HG02943 (cell line): ENCODE measurements at regions not wholly inside any gene's neighbourhood (a gene's known extent, or its start where the extent isn't known, plus 50 kb on each side); places are given as distances from the start of the nearest gene placed in this dataset.
"Not testable (repeated sequence)": the region's sequence is repeated elsewhere in the genome, so short reads cannot be mapped to it uniquely, and the experiment has no call there.

ENCODE experiments used
- ATAC-seq: cut with Tn5 transposase; IDR thresholded peaks from one replicate; pipeline ENCODE4 v1.9.1; 2021; ENCODE audit warnings: mild to moderate bottlenecking, low read depth, moderate library complexity; ENCODE audit not compliant: unreplicated experiment

DNA sequence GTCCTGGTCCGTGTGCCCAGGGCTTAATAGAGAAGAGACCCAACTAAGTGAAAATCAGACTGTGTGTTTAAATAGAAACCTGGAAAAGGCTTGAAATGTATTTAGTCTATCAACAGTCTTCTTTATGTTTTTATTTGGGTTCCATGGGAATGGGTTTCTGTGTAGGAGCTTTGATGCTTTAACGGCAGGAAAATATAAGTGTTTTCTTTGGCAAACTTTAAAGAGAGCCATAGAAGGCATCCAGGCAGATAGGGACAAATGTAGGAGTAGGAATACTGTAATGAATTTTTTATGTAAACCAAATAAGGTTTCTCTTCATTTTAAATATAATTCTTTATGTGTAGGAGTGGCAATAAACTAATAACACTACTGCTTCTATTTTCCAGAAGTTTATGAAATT is 989.0 kb downstream of the GATA3 start:
- ATAC-seq, result no peak

- no peak for ATAC-seq
Measured at GRCh38 chr10:9045311-9045710, 990.8 kb downstream of the GATA3 start.

- ATAC-seq, result no peak
Measured at GRCh38 chr10:9051328-9051974, 997.0 kb downstream of the GATA3 start.

DNA sequence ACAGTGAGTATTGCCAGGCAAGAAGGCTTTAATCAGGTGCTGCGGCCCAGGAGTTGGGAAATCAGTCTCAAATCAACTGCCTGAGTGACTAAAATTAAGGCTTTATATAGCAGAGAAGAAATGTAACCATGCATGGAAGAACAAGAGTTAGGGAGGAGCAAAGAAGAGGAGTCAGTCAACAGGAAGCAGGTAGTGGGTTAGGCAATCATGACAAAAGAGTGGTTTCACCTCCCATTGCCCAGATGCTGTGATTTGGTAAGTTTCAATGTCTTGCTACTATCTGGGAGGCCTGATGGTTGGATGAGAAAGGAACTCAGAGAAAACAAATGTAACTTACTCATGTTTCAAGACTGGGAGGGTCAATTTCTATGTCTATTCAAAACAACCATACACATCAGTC is 998.3 kb downstream of the GATA3 start:
- no peak for ATAC-seq

GRCh38 chr10:9056521-9056920 is 1002.0 kb downstream of the GATA3 start:
- no peak for ATAC-seq

GRCh38 chr10:9057293-9057692 is 1002.8 kb downstream of the GATA3 start:
- not testable (repeated sequence) for ATAC-seq

DNA sequence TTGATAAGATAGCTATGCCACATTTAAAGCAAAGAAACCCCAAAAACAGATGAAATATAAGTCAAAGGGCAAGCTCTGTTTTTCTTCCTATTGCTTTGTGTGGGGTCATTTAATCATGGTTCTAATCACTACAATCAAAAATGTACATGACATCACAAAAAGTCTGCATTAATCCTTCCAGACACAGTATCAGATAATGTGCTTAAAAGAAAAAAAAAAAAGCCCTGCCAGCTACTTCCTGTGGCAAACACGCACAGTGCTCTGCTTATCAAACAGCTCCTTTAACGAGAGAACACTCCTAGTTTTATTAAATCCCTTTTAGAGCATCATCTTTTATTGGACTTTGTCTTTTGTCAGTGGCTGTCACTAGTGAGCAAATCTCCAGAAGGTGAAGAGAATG is 1005.8 kb downstream of the GATA3 start:
- no peak for ATAC-seq

DNA sequence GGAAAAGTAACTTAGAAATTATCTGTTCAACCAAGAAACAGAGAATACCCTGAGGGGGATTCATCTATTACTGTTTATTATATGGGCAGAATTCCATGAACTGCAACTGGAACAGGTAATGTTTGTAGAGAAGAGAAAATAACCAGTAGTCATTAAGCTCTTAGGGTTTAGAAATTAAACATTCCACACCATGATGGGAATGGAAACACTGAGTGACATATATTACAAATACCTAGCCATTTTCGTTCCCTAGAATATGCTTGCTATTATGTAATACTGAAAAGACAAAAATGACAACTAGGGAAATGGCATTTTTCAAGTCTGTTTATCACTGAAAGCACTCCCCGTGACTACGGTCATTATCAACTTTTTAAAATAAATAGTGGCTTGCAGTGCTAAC is 1007.4 kb downstream of the GATA3 start:
- ATAC-seq, result no peak

GRCh38 chr10:9066152-9066551 is 1011.7 kb downstream of the GATA3 start:
- no peak for ATAC-seq

DNA sequence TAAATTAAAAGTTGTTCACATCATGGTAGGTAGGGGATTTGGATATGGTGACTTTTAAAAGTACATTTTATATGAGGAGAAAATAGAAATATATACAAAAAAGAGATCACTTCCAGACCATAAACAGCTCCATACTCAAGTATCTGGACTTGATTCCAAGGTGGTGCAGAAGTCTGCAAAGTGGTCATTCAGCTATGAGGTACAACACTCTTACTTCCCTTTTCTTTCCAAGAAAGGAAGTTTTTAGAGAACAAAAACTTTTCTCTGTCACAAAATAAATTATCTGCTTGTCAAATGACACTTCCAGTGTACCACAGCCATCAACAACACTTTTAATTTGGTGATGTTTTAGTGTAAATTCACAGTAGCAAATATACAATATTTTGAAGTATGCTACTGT is 1013.5 kb downstream of the GATA3 start:
- ATAC-seq, result no peak

DNA sequence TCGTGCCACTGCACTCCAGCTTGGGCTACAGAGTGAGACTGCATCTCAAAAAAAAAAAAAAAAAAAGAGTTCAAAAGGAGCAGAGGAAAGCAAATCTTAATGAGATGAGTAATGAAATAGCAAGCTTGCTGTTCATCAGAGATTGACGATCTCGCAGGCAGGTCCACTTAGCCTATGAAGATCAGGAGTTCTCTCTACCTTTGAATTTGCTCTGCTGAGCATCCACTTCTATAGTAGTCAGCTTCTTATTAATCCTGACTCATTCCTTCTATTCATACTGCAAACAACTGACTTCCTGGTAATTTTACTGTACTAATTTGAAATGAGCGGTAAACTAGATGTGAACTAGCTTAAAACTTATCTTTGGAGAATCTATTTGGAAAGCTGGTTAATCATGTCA is 1014.6 kb downstream of the GATA3 start:
- no peak for ATAC-seq

GRCh38 chr10:9075420-9075819 is 1020.9 kb downstream of the GATA3 start:
- ATAC-seq, result no peak

- ATAC-seq, result no peak
Measured at GRCh38 chr10:9076066-9076465, 1021.6 kb downstream of the GATA3 start.

GRCh38 chr10:9081253-9081652 is 1026.8 kb downstream of the GATA3 start:
- no peak for ATAC-seq

GRCh38 chr10:9081961-9082360 is 1027.5 kb downstream of the GATA3 start:
- no peak for ATAC-seq

DNA sequence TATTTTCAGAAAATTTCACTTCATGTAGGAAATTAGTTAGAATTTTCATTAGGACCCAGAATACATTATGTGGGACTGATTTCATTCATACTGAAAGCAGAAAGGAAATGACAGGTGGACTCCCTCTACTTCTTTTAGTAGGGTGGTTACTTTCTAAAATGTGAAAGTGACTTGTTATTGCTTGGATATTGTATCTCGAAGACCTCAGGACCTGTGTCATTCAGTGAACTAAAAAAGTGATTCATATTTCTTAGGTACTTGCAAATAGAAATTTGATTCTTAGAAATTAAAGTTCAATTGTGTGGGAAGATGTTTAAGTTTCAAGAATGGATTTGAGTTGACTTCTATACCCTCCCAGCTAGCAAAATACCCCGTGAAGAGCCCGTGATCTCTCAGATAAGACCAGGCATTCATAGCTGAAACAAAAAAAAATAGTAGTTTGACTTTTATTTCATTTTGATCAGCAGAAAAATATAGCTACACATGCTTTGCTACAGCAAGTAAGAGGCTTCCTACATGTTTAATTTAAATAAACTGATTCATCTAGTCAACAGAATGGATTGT is 1037.1 kb downstream of the GATA3 start:
- no peak for ATAC-seq

- no peak for ATAC-seq
Measured at GRCh38 chr10:9096288-9096687, 1041.8 kb downstream of the GATA3 start.

DNA sequence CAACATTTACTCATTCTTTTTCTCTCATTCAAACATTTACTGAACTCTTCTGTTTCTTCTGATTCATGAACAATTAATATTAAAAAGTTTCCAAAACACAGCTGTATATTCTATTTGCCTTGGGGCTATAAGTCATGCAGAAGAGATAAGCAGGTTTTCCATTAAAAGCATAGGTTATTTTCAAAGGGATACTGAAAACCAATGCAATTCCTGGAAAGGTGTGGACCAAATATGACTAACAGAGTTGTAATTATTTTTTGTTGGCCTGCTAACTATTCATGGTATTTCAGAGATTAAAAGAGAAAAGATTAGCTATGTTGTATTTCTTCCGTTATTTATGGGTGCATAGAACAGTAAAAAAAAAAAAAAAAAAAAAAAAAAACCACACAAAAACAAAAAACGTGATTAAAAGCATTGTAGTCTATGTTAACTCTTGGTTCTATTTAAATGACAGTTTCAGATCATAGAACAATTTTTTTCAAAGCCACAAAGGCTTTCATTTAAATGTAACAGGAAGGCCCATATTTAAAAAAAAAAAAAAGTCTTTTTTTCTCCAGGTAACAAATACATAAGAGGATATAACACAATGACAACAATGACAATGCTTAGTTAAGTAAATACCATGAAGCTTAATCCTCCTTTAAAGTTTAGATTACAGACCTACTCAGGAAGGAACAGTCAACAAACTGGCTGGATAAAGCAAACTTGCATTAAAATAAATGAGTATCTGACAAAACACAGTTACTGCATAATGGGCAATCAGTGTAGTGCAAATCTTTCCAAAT is 1042.9 kb downstream of the GATA3 start:
- ATAC-seq, result no peak

DNA sequence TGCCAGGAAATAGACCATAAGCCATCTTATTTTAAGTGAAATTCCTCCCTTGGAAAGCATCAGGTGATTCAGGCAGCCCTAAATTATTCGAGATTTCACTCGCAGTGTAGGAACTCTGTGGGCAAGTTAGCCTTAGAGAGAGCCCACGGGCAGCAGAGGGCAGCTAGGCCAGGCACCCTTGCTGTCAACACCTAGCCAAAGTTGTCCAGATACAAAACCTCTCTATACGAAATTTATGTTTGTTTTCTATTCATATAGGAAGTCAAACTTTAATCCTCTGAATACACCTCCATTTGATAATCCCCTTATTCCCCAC is 1043.5 kb downstream of the GATA3 start:
- no peak for ATAC-seq

DNA sequence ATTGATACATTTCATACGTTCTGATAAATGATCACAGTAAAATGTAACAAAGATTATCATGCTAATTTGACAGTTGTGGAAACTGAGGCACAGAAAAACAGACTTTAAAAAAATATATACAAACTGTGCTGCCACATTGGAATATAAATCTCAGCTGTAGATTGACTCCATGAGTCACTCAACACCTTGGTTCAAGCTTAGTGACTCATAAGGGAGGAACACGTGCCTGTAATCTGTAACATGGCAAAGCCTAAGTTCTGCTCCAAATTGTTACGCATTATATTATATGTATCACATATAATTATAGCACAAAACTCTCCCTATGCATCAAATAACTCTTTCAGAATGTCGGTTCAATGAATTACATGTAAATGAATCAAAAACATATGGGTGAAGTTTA is 1047.5 kb downstream of the GATA3 start:
- ATAC-seq, result no peak

GRCh38 chr10:9103301-9103700 is 1048.8 kb downstream of the GATA3 start:
- ATAC-seq, result no peak

- ATAC-seq, result no peak
Measured at GRCh38 chr10:9111976-9112375, 1057.5 kb downstream of the GATA3 start.
